Colonic mucosa (tissue), 4 donors: ENCODE measurements at regions not wholly inside any gene's neighbourhood (a gene's known extent, or its start where the extent isn't known, plus 50 kb on each side); places are given as distances from the start of the nearest gene placed in this dataset.

Experiments
- DNase-seq: peaks from one replicate; pipeline ENCODE4 v3.0.0-alpha.2; 2020
- H3K27ac ChIP-seq: fragments of 200-600 bp; one replicate; pipeline ENCODE4 v1.8.0; 2021
- H3K27me3 ChIP-seq: fragments of 200-600 bp; one replicate; pipeline ENCODE4 v1.8.0; 2021
- H3K36me3 ChIP-seq: fragments of 200-600 bp; one replicate; pipeline ENCODE4 v1.8.0; 2021
- H3K4me1 ChIP-seq: fragments of 200-600 bp; one replicate; pipeline ENCODE4 v1.8.0; 2021; ENCODE audit warnings: mild to moderate bottlenecking
- H3K4me3 ChIP-seq: fragments of 200-600 bp; one replicate; pipeline ENCODE4 v1.8.0; 2021
- H3K9ac ChIP-seq, 2 donors: one replicate each; pipeline ENCODE4 v1.7.0; 2013; ENCODE audit warnings: control low read depth in 2 of 2, low read depth in 2 of 2, low read length in 2 of 2
- H3K9me3 ChIP-seq: fragments of 200-600 bp; one replicate; pipeline ENCODE4 v1.8.0; 2021
- CTCF ChIP-seq: fragments of 200-600 bp; IDR thresholded peaks from one replicate; pipeline ENCODE4 v1.8.0; 2022; ENCODE audit warnings: antibody characterized with exemption, mild to moderate bottlenecking
- intact Hi-C: fragments of 100-400 bp; cut with DNase I; formaldehyde crosslinking; loops from one replicate; pipeline ENCODE4 v1.14.1; 2022
- donor health status: healthy.
- donor health status: DM: no; HTN: no; CAD: no.
- donor health status: DM: no; HTN: no; CAD: no.

- H3K27me3 ChIP-seq = no peaks in the 10 kb centered on the region
Measured at GRCh38 chr3:147941969-147942368, 532.8 kb downstream of the ZIC1 start.

GRCh38 chr3:147943265-147943945 lies 534.2 kb downstream of the ZIC1 start:
- H3K27me3 ChIP-seq = no peaks in the 10 kb centered on the region
- H3K36me3 ChIP-seq = no peaks in the 10 kb centered on the region
- H3K9ac ChIP-seq = no peak overlapping the region
- TF ChIP-seq CTCF = no peak
- no peaks in the 10 kb centered on the region for H3K4me1 ChIP-seq
- DNase-seq = no peak
- no peaks in the 10 kb centered on the region for H3K9me3 ChIP-seq
- intact Hi-C loops = no loop called here
- H3K27ac ChIP-seq = no peak overlapping the region
- no peak overlapping the region for H3K4me3 ChIP-seq

More at GRCh38 chr3:147941969-147942368, 532.8 kb downstream of the ZIC1 start:
- H3K9ac ChIP-seq = no peak overlapping the region
- H3K9me3 ChIP-seq = no peaks in the 10 kb centered on the region
- no peak overlapping the region for H3K27ac ChIP-seq
- DNase-seq = no peak
- no peaks in the 10 kb centered on the region for H3K4me1 ChIP-seq
- H3K4me3 ChIP-seq = no peak overlapping the region
- TF ChIP-seq CTCF = no peak
- intact Hi-C loops = no loop called here
- H3K36me3 ChIP-seq = no peaks in the 10 kb centered on the region

- H3K9ac ChIP-seq = no peak overlapping the region
- DNase-seq = no peak
- intact Hi-C loops = no loop called here
- no peak overlapping the region for H3K4me3 ChIP-seq
- no peaks in the 10 kb centered on the region for H3K27me3 ChIP-seq
- no peak overlapping the region for H3K27ac ChIP-seq
- H3K9me3 ChIP-seq = no peaks in the 10 kb centered on the region
- no peak for TF ChIP-seq CTCF
- no peaks in the 10 kb centered on the region for H3K4me1 ChIP-seq
- no peaks in the 10 kb centered on the region for H3K36me3 ChIP-seq
Measured at GRCh38 chr3:147945968-147946519, 536.9 kb downstream of the ZIC1 start.

- Histone ChIP-seq H3K27ac (no peak overlapping the region), H3K9me3 (no peaks in the 10 kb centered on the region), H3K9ac (no peak overlapping the region), H3K36me3 (no peaks in the 10 kb centered on the region), H3K4me1 (no peaks in the 10 kb centered on the region), H3K27me3 (no peaks in the 10 kb centered on the region), H3K4me3 (no peak overlapping the region)
- no peak for TF ChIP-seq CTCF
- intact Hi-C loops = no loop called here
- DNase-seq = no peak
Measured at GRCh38 chr3:147956615-147957014, 547.5 kb downstream of the ZIC1 start.

GRCh38 chr3:147958754-147959153 lies 549.6 kb downstream of the ZIC1 start:
- DNase-seq = no peak
- H3K27me3 ChIP-seq = no peaks in the 10 kb centered on the region

More at GRCh38 chr3:147958754-147959153, 549.6 kb downstream of the ZIC1 start:
- intact Hi-C loops = no loop called here
- no peak for TF ChIP-seq CTCF
- no peaks in the 10 kb centered on the region for H3K4me1 ChIP-seq
- no peaks in the 10 kb centered on the region for H3K9me3 ChIP-seq
- no peak overlapping the region for H3K27ac ChIP-seq
- H3K36me3 ChIP-seq = no peaks in the 10 kb centered on the region
- no peak overlapping the region for H3K4me3 ChIP-seq
- H3K9ac ChIP-seq = no peak overlapping the region
